ENCODE measurements at regions not wholly inside any gene's neighbourhood (a gene's known extent, or its start where the extent isn't known, plus 50 kb on each side); places are given as distances from the start of the nearest gene placed in this dataset.
"Not testable (repeated sequence)": the region's sequence is repeated elsewhere in the genome, so short reads cannot be mapped to it uniquely, and the experiment has no call there.

- no peak overlapping the region for H3K4me2 ChIP-seq (ENCODE audit: extremely low read depth, insufficient read depth, low read length)
- H3K9me3 ChIP-seq (ENCODE audit: control insufficient read depth, insufficient read depth, low read depth, low read length): no peaks in the 10 kb centered on the region
- H4K20me1 ChIP-seq (ENCODE audit: control insufficient read depth, extremely low read depth, insufficient read depth, low read length): no peaks in the 10 kb centered on the region
- no peaks in the 10 kb centered on the region for H3K79me2 ChIP-seq (ENCODE audit: control insufficient read depth, insufficient read depth, low read length)
- H3K36me3 ChIP-seq (ENCODE audit: control insufficient read depth, insufficient read depth, low read length): no peaks in the 10 kb centered on the region
- no peaks in the 10 kb centered on the region for H3K4me1 ChIP-seq (ENCODE audit: control insufficient read depth, extremely low read depth, insufficient read depth, low read length)
- H2AFZ ChIP-seq (ENCODE audit: low read length): no peak overlapping the region
- H3K9ac ChIP-seq (ENCODE audit: insufficient read depth, low read length): no peak overlapping the region
- DNase-seq (ENCODE audit: low read depth in 2 of 2): no peak
- H3K4me3 ChIP-seq (replicated peaks in 1 of 4; ENCODE audit: control extremely low read depth in 1 of 4, insufficient read depth in 1 of 4, low read depth in 3 of 4, low read length in 4 of 4): no peak overlapping the region
- TF ChIP-seq CTCF (conservative IDR thresholded peaks at IDR 0.05 in 1 of 2, IDR thresholded peaks at IDR 0.05 in 1 of 2; ENCODE audit: low read depth in 1 of 2, low read length in 2 of 2): no peak
- no peak for TF ChIP-seq EZH2 (IDR thresholded peaks at IDR 0.05; ENCODE audit: low read length, missing control alignments)
- H3K27me3 ChIP-seq (ENCODE audit: control insufficient read depth, insufficient read depth, low read length): no peaks in the 10 kb centered on the region
- H3K27ac ChIP-seq (ENCODE audit: insufficient read depth, low read length): no peak overlapping the region
These were observed 173.1 kb downstream of the TGFB2 start for GRCh38 chr1:218518216-218518740.

- not testable (repeated sequence) for H3K27me3 ChIP-seq (ENCODE audit: control insufficient read depth, insufficient read depth, low read length); H3K4me1 ChIP-seq (ENCODE audit: control insufficient read depth, extremely low read depth, insufficient read depth, low read length); H4K20me1 ChIP-seq (ENCODE audit: control insufficient read depth, extremely low read depth, insufficient read depth, low read length); DNase-seq (ENCODE audit: low read depth in 2 of 2); H3K4me3 ChIP-seq (replicated peaks in 1 of 4; ENCODE audit: control extremely low read depth in 1 of 4, insufficient read depth in 1 of 4, low read depth in 3 of 4, low read length in 4 of 4); H3K4me2 ChIP-seq (ENCODE audit: extremely low read depth, insufficient read depth, low read length); H3K27ac ChIP-seq (ENCODE audit: insufficient read depth, low read length); H3K9ac ChIP-seq (ENCODE audit: insufficient read depth, low read length); H3K79me2 ChIP-seq (ENCODE audit: control insufficient read depth, insufficient read depth, low read length); H3K36me3 ChIP-seq (ENCODE audit: control insufficient read depth, insufficient read depth, low read length); H3K9me3 ChIP-seq (ENCODE audit: control insufficient read depth, insufficient read depth, low read depth, low read length); H2AFZ ChIP-seq (ENCODE audit: low read length)
These were observed 175.5 kb downstream of the TGFB2 start for GRCh38 chr1:218520646-218521045.

- no peaks in the 10 kb centered on the region for H3K27me3 ChIP-seq (ENCODE audit: control insufficient read depth, insufficient read depth, low read length)
- peak in 1 of 2 donors; percentile 55 for DNase-seq (ENCODE audit: low read depth in 2 of 2)
These were observed 176.5 kb downstream of the TGFB2 start for GRCh38 chr1:218521414-218522169.

More at GRCh38 chr1:218521414-218522169, 176.5 kb downstream of the TGFB2 start:
- Histone ChIP-seq H3K36me3 (ENCODE audit: control insufficient read depth, insufficient read depth, low read length) (no peaks in the 10 kb centered on the region), H3K27ac (ENCODE audit: insufficient read depth, low read length) (no peak overlapping the region), H4K20me1 (ENCODE audit: control insufficient read depth, extremely low read depth, insufficient read depth, low read length) (no peaks in the 10 kb centered on the region), H3K4me1 (ENCODE audit: control insufficient read depth, extremely low read depth, insufficient read depth, low read length) (no peaks in the 10 kb centered on the region), H3K9me3 (ENCODE audit: control insufficient read depth, insufficient read depth, low read depth, low read length) (no peaks in the 10 kb centered on the region), H3K4me3 (replicated peaks in 1 of 4; ENCODE audit: control extremely low read depth in 1 of 4, insufficient read depth in 1 of 4, low read depth in 3 of 4, low read length in 4 of 4) (no peak overlapping the region), H3K4me2 (ENCODE audit: extremely low read depth, insufficient read depth, low read length) (no peak overlapping the region), H2AFZ (ENCODE audit: low read length) (no peak overlapping the region), H3K9ac (ENCODE audit: insufficient read depth, low read length) (no peak overlapping the region), H3K79me2 (ENCODE audit: control insufficient read depth, insufficient read depth, low read length) (no peaks in the 10 kb centered on the region)
- TF ChIP-seq EZH2 (IDR thresholded peaks at IDR 0.05; ENCODE audit: low read length, missing control alignments): no peak
- TF ChIP-seq CTCF (conservative IDR thresholded peaks at IDR 0.05 in 1 of 2, IDR thresholded peaks at IDR 0.05 in 1 of 2; ENCODE audit: low read depth in 1 of 2, low read length in 2 of 2): peak; percentile 46 to 58
